ENCODE measurements at regions not wholly inside any gene's neighbourhood (a gene's known extent, or its start where the extent isn't known, plus 50 kb on each side); places are given as distances from the start of the nearest gene placed in this dataset.

DNA sequence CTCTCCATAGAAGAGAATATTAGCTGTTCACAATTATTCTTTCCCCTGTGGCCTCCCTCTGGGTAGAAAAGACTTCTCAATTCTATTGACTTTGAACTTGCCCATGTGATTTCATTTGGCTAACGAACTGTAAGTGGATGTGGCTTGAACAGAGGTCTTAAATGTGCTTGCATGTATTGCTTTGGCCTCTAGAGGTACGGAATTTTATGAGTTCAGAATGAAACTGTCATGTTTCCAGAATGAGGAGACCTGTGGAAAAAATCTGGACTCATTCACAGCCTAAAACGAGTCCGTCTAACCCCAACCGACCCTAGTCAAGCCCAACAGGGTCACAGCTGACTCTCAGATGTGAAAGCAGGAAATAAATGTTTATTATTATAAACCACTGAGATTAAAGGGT is 596.7 kb upstream of the UBE2E2 start:
- H3K4me3 ChIP-seq (ENCODE audit: low read length in 2 of 2): no peak overlapping the region
- H3K9me3 ChIP-seq (ENCODE audit: control insufficient read depth in 2 of 2, low read length in 2 of 2): no peaks in the 10 kb centered on the region

DNA sequence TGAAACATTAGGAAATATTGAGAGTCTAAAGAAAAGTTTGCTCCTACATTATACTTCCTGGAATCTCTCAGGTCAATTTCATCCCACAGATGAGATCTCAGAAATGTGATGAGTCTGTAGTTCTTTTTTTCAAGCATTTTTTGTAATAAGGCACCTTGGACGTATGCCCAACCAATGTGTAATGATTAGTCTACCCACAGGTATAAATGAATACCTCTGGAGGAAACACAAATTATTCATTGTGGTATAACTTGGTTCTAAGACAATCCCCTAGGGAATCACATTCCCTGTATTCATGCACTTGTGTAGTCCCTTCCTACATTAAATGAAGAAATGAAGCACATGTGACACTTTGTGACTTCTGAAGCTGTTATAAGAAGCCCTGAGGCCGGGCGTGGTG is 596.2 kb upstream of the UBE2E2 start:
- H3K9ac ChIP-seq (ENCODE audit: low read depth in 1 of 2, low read length in 2 of 2): no peak overlapping the region
- H3K27me3 ChIP-seq (ENCODE audit: control insufficient read depth in 2 of 2, insufficient read depth in 2 of 2, low read length in 2 of 2): no peaks in the 10 kb centered on the region
- no peaks in the 10 kb centered on the region for H3K36me3 ChIP-seq (ENCODE audit: control insufficient read depth in 2 of 2, insufficient read depth in 2 of 2, low read length in 2 of 2)
- H3K9me3 ChIP-seq (ENCODE audit: control insufficient read depth in 2 of 2, low read length in 2 of 2): no peaks in the 10 kb centered on the region
- H3K27ac ChIP-seq (ENCODE audit: low read depth in 2 of 2, low read length in 2 of 2): no peak overlapping the region
- H3K4me1 ChIP-seq (ENCODE audit: control insufficient read depth in 2 of 2, insufficient read depth in 2 of 2, low read length in 2 of 2): no peaks in the 10 kb centered on the region
- no peak overlapping the region for H3K4me3 ChIP-seq (ENCODE audit: low read length in 2 of 2)

More for the DNA sequence above, 596.7 kb upstream of the UBE2E2 start:
- Histone ChIP-seq H3K9ac (ENCODE audit: low read depth in 1 of 2, low read length in 2 of 2) (no peak overlapping the region), H3K27ac (ENCODE audit: low read depth in 2 of 2, low read length in 2 of 2) (no peak overlapping the region), H3K4me1 (ENCODE audit: control insufficient read depth in 2 of 2, insufficient read depth in 2 of 2, low read length in 2 of 2) (no peaks in the 10 kb centered on the region), H3K27me3 (ENCODE audit: control insufficient read depth in 2 of 2, insufficient read depth in 2 of 2, low read length in 2 of 2) (no peaks in the 10 kb centered on the region), H3K36me3 (ENCODE audit: control insufficient read depth in 2 of 2, insufficient read depth in 2 of 2, low read length in 2 of 2) (no peaks in the 10 kb centered on the region)

DNA sequence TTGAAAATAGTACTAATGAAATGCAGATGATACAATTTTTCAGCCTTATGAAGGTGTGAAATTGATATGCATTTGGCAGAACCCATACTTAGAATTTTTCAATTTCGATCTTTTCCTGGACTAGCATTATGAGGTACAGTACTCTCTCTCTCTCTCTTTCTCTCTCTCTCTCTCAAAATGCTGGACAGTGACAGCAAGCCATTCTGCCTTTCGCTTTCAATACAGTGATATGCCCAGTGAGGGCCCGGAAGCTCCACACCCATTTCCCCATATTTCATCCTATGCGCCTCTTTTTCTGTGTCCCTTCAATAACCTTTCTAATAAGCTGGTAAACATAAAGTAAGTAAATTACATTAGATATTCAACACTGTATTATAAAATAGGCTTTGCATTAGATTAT is 595.0 kb upstream of the UBE2E2 start:
- no peaks in the 10 kb centered on the region for H3K36me3 ChIP-seq (ENCODE audit: control insufficient read depth in 2 of 2, insufficient read depth in 2 of 2, low read length in 2 of 2)
- H3K4me3 ChIP-seq (ENCODE audit: low read length in 2 of 2): no peak overlapping the region
- H3K9ac ChIP-seq (ENCODE audit: low read depth in 1 of 2, low read length in 2 of 2): no peak overlapping the region
- H3K9me3 ChIP-seq (ENCODE audit: control insufficient read depth in 2 of 2, low read length in 2 of 2): no peaks in the 10 kb centered on the region
- no peak overlapping the region for H3K27ac ChIP-seq (ENCODE audit: low read depth in 2 of 2, low read length in 2 of 2)
- no peaks in the 10 kb centered on the region for H3K4me1 ChIP-seq (ENCODE audit: control insufficient read depth in 2 of 2, insufficient read depth in 2 of 2, low read length in 2 of 2)
- H3K27me3 ChIP-seq (ENCODE audit: control insufficient read depth in 2 of 2, insufficient read depth in 2 of 2, low read length in 2 of 2): no peaks in the 10 kb centered on the region

DNA sequence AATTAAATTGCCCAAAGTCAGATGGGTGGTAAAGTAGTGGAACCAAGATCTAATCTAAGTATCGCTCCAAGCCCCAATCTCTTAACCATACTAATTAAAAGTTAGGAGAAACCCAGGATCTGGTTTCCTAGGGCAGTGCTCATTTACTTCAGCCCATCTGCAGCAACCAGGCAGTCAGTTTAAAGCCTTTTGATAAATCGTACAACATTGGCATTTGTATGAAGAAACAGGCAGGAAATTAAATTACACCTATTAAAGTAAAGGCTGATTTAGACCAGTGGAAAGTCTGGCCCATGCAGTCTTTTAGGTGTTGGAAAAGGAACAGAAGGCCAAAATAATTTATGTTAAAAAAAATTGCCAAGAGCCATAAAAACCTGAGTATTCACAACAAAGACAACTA is 594.4 kb upstream of the UBE2E2 start:
- H3K9ac ChIP-seq (ENCODE audit: low read depth in 1 of 2, low read length in 2 of 2): no peak overlapping the region
- H3K4me1 ChIP-seq (ENCODE audit: control insufficient read depth in 2 of 2, insufficient read depth in 2 of 2, low read length in 2 of 2): no peaks in the 10 kb centered on the region
- H3K4me3 ChIP-seq (ENCODE audit: low read length in 2 of 2): no peak overlapping the region

DNA sequence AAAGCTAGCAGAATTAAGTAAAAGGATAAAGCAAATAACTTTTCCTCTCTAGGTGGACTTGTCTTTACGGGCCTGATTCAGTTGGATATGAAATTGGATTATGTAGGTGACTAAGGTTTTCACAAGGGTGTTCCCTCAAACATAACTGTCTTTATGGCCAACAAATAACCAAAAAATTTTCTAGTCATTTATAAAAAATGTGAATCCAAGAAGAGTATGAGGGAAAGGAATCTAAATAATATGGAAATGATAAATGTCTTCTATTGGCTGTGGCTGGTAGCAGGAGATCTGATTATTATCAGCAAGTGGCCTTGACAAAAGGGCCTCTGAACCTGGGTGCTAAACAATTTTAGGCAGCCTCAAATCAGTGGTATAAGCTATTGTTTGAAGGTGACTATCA is 594.0 kb upstream of the UBE2E2 start:
- Histone ChIP-seq H3K9ac (ENCODE audit: low read depth in 1 of 2, low read length in 2 of 2) (no peak overlapping the region), H3K9me3 (ENCODE audit: control insufficient read depth in 2 of 2, low read length in 2 of 2) (no peaks in the 10 kb centered on the region), H3K36me3 (ENCODE audit: control insufficient read depth in 2 of 2, insufficient read depth in 2 of 2, low read length in 2 of 2) (no peaks in the 10 kb centered on the region), H3K27ac (ENCODE audit: low read depth in 2 of 2, low read length in 2 of 2) (no peak overlapping the region), H3K4me3 (ENCODE audit: low read length in 2 of 2) (no peak overlapping the region), H3K27me3 (ENCODE audit: control insufficient read depth in 2 of 2, insufficient read depth in 2 of 2, low read length in 2 of 2) (no peaks in the 10 kb centered on the region), H3K4me1 (ENCODE audit: control insufficient read depth in 2 of 2, insufficient read depth in 2 of 2, low read length in 2 of 2) (no peaks in the 10 kb centered on the region)

More for the DNA sequence above, 594.4 kb upstream of the UBE2E2 start:
- no peak overlapping the region for H3K27ac ChIP-seq (ENCODE audit: low read depth in 2 of 2, low read length in 2 of 2)
- no peaks in the 10 kb centered on the region for H3K27me3 ChIP-seq (ENCODE audit: control insufficient read depth in 2 of 2, insufficient read depth in 2 of 2, low read length in 2 of 2)
- no peaks in the 10 kb centered on the region for H3K9me3 ChIP-seq (ENCODE audit: control insufficient read depth in 2 of 2, low read length in 2 of 2)
- no peaks in the 10 kb centered on the region for H3K36me3 ChIP-seq (ENCODE audit: control insufficient read depth in 2 of 2, insufficient read depth in 2 of 2, low read length in 2 of 2)

DNA sequence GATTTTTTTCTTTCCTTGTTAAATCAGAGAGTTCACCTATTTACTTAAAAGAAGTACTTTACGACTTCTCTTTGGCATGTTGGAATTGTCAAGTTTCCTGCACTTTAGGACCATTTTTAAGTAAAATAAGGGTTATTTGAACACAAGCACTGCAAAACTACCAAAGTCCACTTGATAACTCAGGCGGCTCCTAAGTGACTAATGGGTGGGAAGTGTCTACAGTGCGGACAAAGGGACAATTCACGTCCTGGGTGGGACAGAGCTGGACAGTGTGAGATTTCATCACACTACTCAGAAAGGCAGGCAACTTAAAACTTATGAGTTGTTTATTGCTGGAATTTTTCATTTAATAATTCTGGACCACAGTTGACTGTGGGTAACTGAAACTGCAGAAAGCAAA is 590.2 kb upstream of the UBE2E2 start:
- Histone ChIP-seq H3K27me3 (ENCODE audit: control insufficient read depth in 2 of 2, insufficient read depth in 2 of 2, low read length in 2 of 2) (no peaks in the 10 kb centered on the region), H3K9me3 (ENCODE audit: control insufficient read depth in 2 of 2, low read length in 2 of 2) (no peaks in the 10 kb centered on the region), H3K9ac (ENCODE audit: low read depth in 1 of 2, low read length in 2 of 2) (no peak overlapping the region), H3K36me3 (ENCODE audit: control insufficient read depth in 2 of 2, insufficient read depth in 2 of 2, low read length in 2 of 2) (no peaks in the 10 kb centered on the region), H3K4me1 (ENCODE audit: control insufficient read depth in 2 of 2, insufficient read depth in 2 of 2, low read length in 2 of 2) (no peaks in the 10 kb centered on the region), H3K4me3 (ENCODE audit: low read length in 2 of 2) (no peak overlapping the region), H3K27ac (ENCODE audit: low read depth in 2 of 2, low read length in 2 of 2) (no peak overlapping the region)

DNA sequence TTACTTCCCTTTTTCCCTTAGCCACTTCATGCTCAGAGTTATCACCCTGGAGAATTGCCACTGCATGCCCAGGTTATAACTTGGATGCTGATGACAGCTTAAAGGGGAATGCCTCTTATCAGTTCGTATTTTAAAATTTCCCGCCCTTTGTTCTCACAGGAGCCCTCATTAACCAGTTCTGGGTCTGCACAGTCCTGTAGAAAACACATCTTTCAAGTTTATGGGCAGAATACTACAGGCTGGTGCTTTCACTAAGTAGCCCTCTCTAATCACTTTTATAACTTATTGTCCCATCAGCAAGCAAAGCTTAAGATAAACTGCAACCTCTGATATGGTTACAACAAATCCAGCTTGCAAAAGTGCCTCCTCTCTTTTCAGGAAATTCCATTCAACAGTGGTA is 587.3 kb upstream of the UBE2E2 start:
- Histone ChIP-seq H3K27me3 (ENCODE audit: control insufficient read depth in 2 of 2, insufficient read depth in 2 of 2, low read length in 2 of 2) (no peaks in the 10 kb centered on the region), H3K4me3 (ENCODE audit: low read length in 2 of 2) (no peak overlapping the region), H3K27ac (ENCODE audit: low read depth in 2 of 2, low read length in 2 of 2) (no peak overlapping the region), H3K36me3 (ENCODE audit: control insufficient read depth in 2 of 2, insufficient read depth in 2 of 2, low read length in 2 of 2) (no peaks in the 10 kb centered on the region), H3K9me3 (ENCODE audit: control insufficient read depth in 2 of 2, low read length in 2 of 2) (no peaks in the 10 kb centered on the region), H3K9ac (ENCODE audit: low read depth in 1 of 2, low read length in 2 of 2) (no peak overlapping the region), H3K4me1 (ENCODE audit: control insufficient read depth in 2 of 2, insufficient read depth in 2 of 2, low read length in 2 of 2) (no peaks in the 10 kb centered on the region)

DNA sequence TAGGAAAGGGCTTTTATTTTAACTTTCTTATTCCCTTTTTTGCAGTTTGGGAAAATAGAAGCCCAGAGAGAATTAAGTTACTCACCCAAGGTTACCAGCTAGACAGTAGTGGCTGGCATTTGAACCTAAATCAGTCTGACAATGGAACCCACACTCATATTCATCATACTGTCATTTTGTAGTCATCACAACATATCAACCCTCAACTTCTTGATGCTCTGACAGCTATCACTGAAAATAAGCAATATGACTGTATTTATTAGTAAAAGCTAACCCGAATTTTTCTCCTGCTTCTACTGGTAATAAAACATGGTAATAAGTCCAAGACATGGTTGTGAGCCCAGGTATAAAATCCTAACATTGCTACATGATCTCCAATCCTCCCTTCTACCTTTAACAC is 585.8 kb upstream of the UBE2E2 start:
- Histone ChIP-seq H3K4me1 (ENCODE audit: control insufficient read depth in 2 of 2, insufficient read depth in 2 of 2, low read length in 2 of 2) (no peaks in the 10 kb centered on the region), H3K27ac (ENCODE audit: low read depth in 2 of 2, low read length in 2 of 2) (no peak overlapping the region), H3K36me3 (ENCODE audit: control insufficient read depth in 2 of 2, insufficient read depth in 2 of 2, low read length in 2 of 2) (no peaks in the 10 kb centered on the region), H3K27me3 (ENCODE audit: control insufficient read depth in 2 of 2, insufficient read depth in 2 of 2, low read length in 2 of 2) (no peaks in the 10 kb centered on the region), H3K9ac (ENCODE audit: low read depth in 1 of 2, low read length in 2 of 2) (no peak overlapping the region), H3K4me3 (ENCODE audit: low read length in 2 of 2) (no peak overlapping the region), H3K9me3 (ENCODE audit: control insufficient read depth in 2 of 2, low read length in 2 of 2) (no peaks in the 10 kb centered on the region)

DNA sequence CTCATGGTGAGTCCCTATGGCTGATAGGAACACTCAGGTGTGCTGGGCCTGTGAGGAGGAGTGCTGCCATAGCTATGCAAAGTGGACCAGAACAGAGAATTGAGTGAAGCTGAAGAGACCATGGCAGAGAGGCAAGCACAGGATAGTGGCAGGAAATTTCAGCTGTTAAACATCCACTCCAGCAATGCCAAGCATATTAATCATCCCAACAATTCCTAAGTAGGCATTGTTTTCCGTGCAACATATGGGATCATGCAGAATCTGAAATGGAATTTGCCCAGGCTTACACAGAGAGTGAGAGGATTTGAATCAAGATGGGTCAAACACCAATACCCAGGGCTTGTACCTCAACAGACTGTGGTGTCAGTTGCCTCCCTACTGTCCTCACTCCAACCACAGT is 582.6 kb upstream of the UBE2E2 start:
- H3K9me3 ChIP-seq (ENCODE audit: control insufficient read depth in 2 of 2, low read length in 2 of 2): no peaks in the 10 kb centered on the region

DNA sequence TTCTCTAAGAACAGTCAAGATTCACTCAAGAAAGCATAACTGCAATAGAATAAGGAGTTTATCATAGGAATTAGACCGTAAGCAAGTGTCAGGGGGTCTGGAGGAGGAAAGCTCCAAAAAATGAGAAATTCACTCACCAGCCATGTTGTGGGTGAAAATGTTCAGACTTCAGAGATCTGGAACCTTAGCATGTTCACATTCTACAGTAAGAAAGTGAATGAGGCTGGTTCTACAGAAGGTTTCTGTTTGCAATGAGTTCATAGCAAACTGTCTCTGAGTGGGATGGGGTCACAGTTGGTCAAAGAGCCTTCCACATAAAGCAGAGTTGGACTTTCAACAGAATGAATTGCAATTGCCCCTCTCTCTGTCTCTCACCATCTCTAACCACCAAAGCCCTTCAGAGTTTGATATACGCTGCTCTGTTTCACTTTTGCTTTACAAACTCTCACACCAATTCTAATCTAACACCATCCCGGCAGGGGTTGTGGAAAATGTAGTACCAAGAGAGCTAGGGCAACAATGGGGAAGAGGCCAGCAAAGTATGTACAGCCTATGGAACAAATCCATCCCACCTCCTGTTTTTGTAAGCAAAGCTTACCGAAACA is 581.8 kb upstream of the UBE2E2 start:
- Histone ChIP-seq H3K9me3 (ENCODE audit: control insufficient read depth in 2 of 2, low read length in 2 of 2) (no peaks in the 10 kb centered on the region), H3K9ac (ENCODE audit: low read depth in 1 of 2, low read length in 2 of 2) (no peak overlapping the region), H3K36me3 (ENCODE audit: control insufficient read depth in 2 of 2, insufficient read depth in 2 of 2, low read length in 2 of 2) (no peaks in the 10 kb centered on the region), H3K4me3 (ENCODE audit: low read length in 2 of 2) (no peak overlapping the region), H3K27ac (ENCODE audit: low read depth in 2 of 2, low read length in 2 of 2) (no peak overlapping the region), H3K27me3 (ENCODE audit: control insufficient read depth in 2 of 2, insufficient read depth in 2 of 2, low read length in 2 of 2) (no peaks in the 10 kb centered on the region), H3K4me1 (ENCODE audit: control insufficient read depth in 2 of 2, insufficient read depth in 2 of 2, low read length in 2 of 2) (no peaks in the 10 kb centered on the region)

More for the DNA sequence above, 582.6 kb upstream of the UBE2E2 start:
- Histone ChIP-seq H3K9ac (ENCODE audit: low read depth in 1 of 2, low read length in 2 of 2) (no peak overlapping the region), H3K27ac (ENCODE audit: low read depth in 2 of 2, low read length in 2 of 2) (no peak overlapping the region), H3K27me3 (ENCODE audit: control insufficient read depth in 2 of 2, insufficient read depth in 2 of 2, low read length in 2 of 2) (no peaks in the 10 kb centered on the region), H3K36me3 (ENCODE audit: control insufficient read depth in 2 of 2, insufficient read depth in 2 of 2, low read length in 2 of 2) (no peaks in the 10 kb centered on the region), H3K4me3 (ENCODE audit: low read length in 2 of 2) (no peak overlapping the region), H3K4me1 (ENCODE audit: control insufficient read depth in 2 of 2, insufficient read depth in 2 of 2, low read length in 2 of 2) (no peaks in the 10 kb centered on the region)

DNA sequence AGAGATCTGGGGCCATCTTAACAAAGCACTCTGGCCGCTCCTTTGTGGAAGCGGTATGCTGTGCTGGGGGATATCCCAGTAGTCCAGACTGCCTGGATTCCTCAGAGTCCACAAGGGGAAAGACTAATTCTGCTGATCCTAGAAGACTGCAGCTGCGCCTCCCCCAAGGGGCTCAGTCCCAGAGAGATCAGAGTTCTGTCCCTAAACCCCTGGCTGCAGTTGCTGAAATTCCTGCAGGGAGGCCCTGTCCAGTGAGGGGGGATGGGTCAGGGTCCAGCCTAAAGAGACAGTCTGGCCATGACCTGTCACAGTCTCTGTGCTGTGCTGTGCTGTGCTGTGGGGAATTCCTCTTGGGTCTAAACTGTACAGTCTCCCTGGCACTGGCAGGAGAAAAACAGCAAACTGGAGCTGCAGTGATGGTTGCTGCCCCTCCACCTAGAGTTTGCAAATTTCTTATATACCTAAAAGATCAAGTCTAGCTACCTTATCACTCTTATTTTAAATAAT is 575.1 kb upstream of the UBE2E2 start:
- Histone ChIP-seq H3K27me3 (ENCODE audit: control insufficient read depth in 2 of 2, insufficient read depth in 2 of 2, low read length in 2 of 2) (no peaks in the 10 kb centered on the region), H3K27ac (ENCODE audit: low read depth in 2 of 2, low read length in 2 of 2) (no peak overlapping the region), H3K9ac (ENCODE audit: low read depth in 1 of 2, low read length in 2 of 2) (no peak overlapping the region), H3K4me1 (ENCODE audit: control insufficient read depth in 2 of 2, insufficient read depth in 2 of 2, low read length in 2 of 2) (no peaks in the 10 kb centered on the region), H3K4me3 (ENCODE audit: low read length in 2 of 2) (no peak overlapping the region), H3K9me3 (ENCODE audit: control insufficient read depth in 2 of 2, low read length in 2 of 2) (no peaks in the 10 kb centered on the region), H3K36me3 (ENCODE audit: control insufficient read depth in 2 of 2, insufficient read depth in 2 of 2, low read length in 2 of 2) (no peaks in the 10 kb centered on the region)

All from mucosa of rectum (tissue), 2 donors.